OCI-LY7 (cell line): ENCODE measurements at regions not wholly inside any gene's neighbourhood (a gene's known extent, or its start where the extent isn't known, plus 50 kb on each side); places are given as distances from the start of the nearest gene placed in this dataset.

Experiments used
- BruUV-seq: library from RNA; stranded (reverse); fragments of 400-500 nt; replicated peaks from 2 replicates; lab custom pipeline; 2021; lab: Mats Ljungman, UMichigan
- CTCF ChIA-PET: fragments of 300-600 bp; sonication (Branson Sonifier 250); formaldehyde crosslinking; loops from one replicate; lab custom pipeline; 2022; ENCODE audit warnings: antibody characterized with exemption; ENCODE audit not compliant: unreplicated experiment; lab: Charles Lee
- POLR2A ChIA-PET: fragments of 300-600 bp; sonication (Branson Sonifier 250); formaldehyde crosslinking; loops from one replicate; lab custom pipeline; 2022; ENCODE audit warnings: antibody characterized with exemption; lab: Charles Lee
- DNase-seq: peaks from one replicate; pipeline ENCODE4 v3.0.0-alpha.2; 2015; ENCODE audit warnings: low spot score
- H2AFZ ChIP-seq: fragments of 200-600 bp; sonication (generic), shearing (Covaris generic); 2 replicates; pipeline ENCODE4 v1.6.1; 2014; ENCODE audit warnings: mild to moderate bottlenecking, antibody characterized with exemption, low read length, moderate library complexity
- H3K27ac ChIP-seq: fragments of 200-600 bp; sonication (generic); 2 replicates; pipeline ENCODE4 v1.5.1; 2014; ENCODE audit warnings: mixed run types, low read depth, mild to moderate bottlenecking, moderate library complexity, low read length, inconsistent platforms; ENCODE audit not compliant: poor library complexity, severe bottlenecking
- H3K36me3 ChIP-seq: fragments of 200-600 bp; sonication (generic); 2 replicates; pipeline ENCODE4 v1.6.1; 2014; ENCODE audit warnings: mild to moderate bottlenecking, antibody characterized with exemption, low read length, moderate library complexity, mixed read lengths; ENCODE audit not compliant: insufficient read depth
- H3K4me1 ChIP-seq: fragments of 200-600 bp; sonication (generic); 2 replicates; pipeline ENCODE4 v1.5.1; 2014; ENCODE audit warnings: mild to moderate bottlenecking, low read length; ENCODE audit not compliant: insufficient read depth, poor library complexity, severe bottlenecking
- H3K4me2 ChIP-seq: fragments of 200-600 bp; sonication (generic); 2 replicates; pipeline ENCODE4 v1.6.1; 2014; ENCODE audit warnings: mild to moderate bottlenecking, low read length
- H3K4me3 ChIP-seq: fragments of 200-600 bp; sonication (generic); 2 replicates; pipeline ENCODE4 v1.5.1; 2014; ENCODE audit warnings: mild to moderate bottlenecking, low read depth, low read length; ENCODE audit not compliant: poor library complexity, severe bottlenecking
- H3K79me2 ChIP-seq: fragments of 200-600 bp; sonication (generic); 2 replicates; pipeline ENCODE4 v1.6.1; 2016; ENCODE audit warnings: low read depth, mild to moderate bottlenecking, low read length, moderate library complexity, mixed read lengths; ENCODE audit not compliant: insufficient read depth
- H3K9me2 ChIP-seq: fragments of 200-600 bp; sonication (generic); 2 replicates; pipeline ENCODE4 v1.6.1; 2016; ENCODE audit warnings: mild to moderate bottlenecking, low read length, mixed read lengths; ENCODE audit not compliant: insufficient read depth
- H3K9me3 ChIP-seq: fragments of 200-600 bp; sonication (generic); 2 replicates; pipeline ENCODE4 v1.6.1; 2014; ENCODE audit warnings: mild to moderate bottlenecking, mixed run types, low read length, mixed read lengths
- H4K20me1 ChIP-seq: fragments of 200-600 bp; sonication (generic); 2 replicates; pipeline ENCODE4 v1.6.1; 2014; ENCODE audit warnings: mild to moderate bottlenecking, antibody characterized with exemption, low read length, moderate library complexity, mixed read lengths; ENCODE audit not compliant: insufficient read depth
- EZH2phosphoT487 ChIP-seq: fragments of 200-600 bp; sonication (generic); IDR thresholded peaks from 2 replicates; pipeline ENCODE4 v1.6.1; 2018; ENCODE audit warnings: low read depth, borderline replicate concordance, mild to moderate bottlenecking, mixed run types, antibody characterized with exemption, low read length, moderate library complexity, mixed read lengths
- intact Hi-C: fragments of 100-400 bp; cut with micrococcal nuclease; formaldehyde crosslinking; loops from one replicate; pipeline ENCODE4 v1.10.0; 2022; ENCODE audit not compliant: unreplicated experiment
- TF ChIP-seq, protein P1 (sequence below): fragments of 200-600 bp; sonication (generic); conservative IDR thresholded peaks from 2 replicates; pipeline ENCODE4 v1.5.1; 2014; ENCODE audit warnings: mild to moderate bottlenecking, antibody characterized with exemption, low read length, moderate library complexity, mixed read lengths

- POLR2A ChIA-PET: no interaction called here
- Histone ChIP-seq H3K4me3 (no peak overlapping the region), H3K79me2 (no peaks in the 10 kb centered on the region), H3K4me1 (no peaks in the 10 kb centered on the region), H3K9me3 (no peaks in the 10 kb centered on the region), H3K4me2 (no peak overlapping the region), H2AFZ (no peak overlapping the region), H4K20me1 (no peaks in the 10 kb centered on the region), H3K36me3 (no peaks in the 10 kb centered on the region), H3K9me2 (no peaks in the 10 kb centered on the region), H3K27ac (no peak overlapping the region)
- TF ChIP-seq, protein P1, sequence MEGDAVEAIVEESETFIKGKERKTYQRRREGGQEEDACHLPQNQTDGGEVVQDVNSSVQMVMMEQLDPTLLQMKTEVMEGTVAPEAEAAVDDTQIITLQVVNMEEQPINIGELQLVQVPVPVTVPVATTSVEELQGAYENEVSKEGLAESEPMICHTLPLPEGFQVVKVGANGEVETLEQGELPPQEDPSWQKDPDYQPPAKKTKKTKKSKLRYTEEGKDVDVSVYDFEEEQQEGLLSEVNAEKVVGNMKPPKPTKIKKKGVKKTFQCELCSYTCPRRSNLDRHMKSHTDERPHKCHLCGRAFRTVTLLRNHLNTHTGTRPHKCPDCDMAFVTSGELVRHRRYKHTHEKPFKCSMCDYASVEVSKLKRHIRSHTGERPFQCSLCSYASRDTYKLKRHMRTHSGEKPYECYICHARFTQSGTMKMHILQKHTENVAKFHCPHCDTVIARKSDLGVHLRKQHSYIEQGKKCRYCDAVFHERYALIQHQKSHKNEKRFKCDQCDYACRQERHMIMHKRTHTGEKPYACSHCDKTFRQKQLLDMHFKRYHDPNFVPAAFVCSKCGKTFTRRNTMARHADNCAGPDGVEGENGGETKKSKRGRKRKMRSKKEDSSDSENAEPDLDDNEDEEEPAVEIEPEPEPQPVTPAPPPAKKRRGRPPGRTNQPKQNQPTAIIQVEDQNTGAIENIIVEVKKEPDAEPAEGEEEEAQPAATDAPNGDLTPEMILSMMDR: no peak
- TF ChIP-seq EZH2phosphoT487: no peak
- CTCF ChIA-PET: no interaction called here
- intact Hi-C loops: no loop called here
- DNase-seq: no peak
- no TSS peak for BruUV-seq
Observed at GRCh38 chr2:18456026-18456425, 104.4 kb downstream of the RDH14 start.

GRCh38 chr2:18455236-18455862 lies 105.1 kb downstream of the RDH14 start:
- intact Hi-C loops: no loop called here
- no peak overlapping the region for H3K27ac ChIP-seq
- TF ChIP-seq, protein P1: peak; percentile 35; the same call in 1 of the 2 replicates
- no peak for TF ChIP-seq EZH2phosphoT487
- no peak for DNase-seq
- H3K4me1 ChIP-seq: no peaks in the 10 kb centered on the region
- no peaks in the 10 kb centered on the region for H3K9me3 ChIP-seq
- no peak overlapping the region for H2AFZ ChIP-seq
- H3K4me2 ChIP-seq: no peak overlapping the region
- H3K79me2 ChIP-seq: no peaks in the 10 kb centered on the region
- no peak overlapping the region for H3K4me3 ChIP-seq
- H4K20me1 ChIP-seq: no peaks in the 10 kb centered on the region
- no TSS peak for BruUV-seq
- H3K36me3 ChIP-seq: no peaks in the 10 kb centered on the region
- POLR2A ChIA-PET: no interaction called here
- CTCF ChIA-PET: no interaction called here
- no peaks in the 10 kb centered on the region for H3K9me2 ChIP-seq

DNA sequence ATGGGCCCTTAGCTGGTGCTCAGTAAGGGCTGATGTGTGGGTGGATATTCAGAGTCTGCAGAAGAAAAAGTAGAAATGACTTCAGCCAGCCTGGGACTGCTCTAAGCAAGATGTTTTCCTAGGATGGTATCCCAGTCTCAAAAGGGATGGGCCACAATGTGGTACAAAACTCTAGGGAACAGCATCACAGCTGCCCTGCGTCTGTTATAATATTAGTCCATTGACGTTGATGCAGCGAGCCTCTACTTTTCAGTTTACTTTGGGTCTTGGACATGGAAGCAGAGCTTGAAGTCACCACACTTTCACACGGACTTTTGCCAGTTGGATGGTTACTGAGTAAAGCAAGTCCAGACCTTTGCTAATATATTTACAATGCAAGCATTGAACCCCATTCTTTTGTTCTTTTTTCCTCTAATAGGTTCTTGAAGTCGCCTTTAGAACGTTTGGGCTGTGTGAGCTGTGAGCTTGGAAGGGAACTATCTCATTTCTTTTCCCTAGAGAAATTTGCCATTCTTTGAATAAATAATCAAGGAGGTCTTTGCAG lies 105.7 kb downstream of the RDH14 start:
- H3K4me2 ChIP-seq: no peak overlapping the region
- H3K4me1 ChIP-seq: no peaks in the 10 kb centered on the region
- no peaks in the 10 kb centered on the region for H3K9me2 ChIP-seq
- no peak overlapping the region for H3K27ac ChIP-seq
- no peaks in the 10 kb centered on the region for H3K9me3 ChIP-seq
- CTCF ChIA-PET: no interaction called here
- no peak overlapping the region for H3K4me3 ChIP-seq
- intact Hi-C loops: no loop called here
- no TSS peak for BruUV-seq
- no peak for DNase-seq
- TF ChIP-seq EZH2phosphoT487: no peak
- TF ChIP-seq, protein P1: no peak
- no peaks in the 10 kb centered on the region for H3K36me3 ChIP-seq
- POLR2A ChIA-PET: no interaction called here
- H4K20me1 ChIP-seq: no peaks in the 10 kb centered on the region
- H2AFZ ChIP-seq: no peak overlapping the region
- H3K79me2 ChIP-seq: no peaks in the 10 kb centered on the region
